Stomach (tissue), 4 donors: ENCODE measurements at regions not wholly inside any gene's neighbourhood (a gene's known extent, or its start where the extent isn't known, plus 50 kb on each side); places are given as distances from the start of the nearest gene placed in this dataset.

Source experiments
- EP300 ChIP-seq: sonication (generic); formaldehyde crosslinking; IDR thresholded peaks from one replicate; pipeline ENCODE4 v1.6.1; 2017; ENCODE audit warnings: antibody characterized with exemption
- POLR2A ChIP-seq, 4 donors: fragments of 450-650 bp; IDR thresholded peaks; one replicate each; pipeline ENCODE4 v1.6.1; 2016; ENCODE audit warnings: antibody characterized with exemption in 4 of 4, control low read depth in 2 of 4, mild to moderate bottlenecking in 1 of 4, moderate library complexity in 1 of 4
- POLR2AphosphoS5 ChIP-seq, 3 donors: sonication (generic); formaldehyde crosslinking; IDR thresholded peaks; one replicate each; pipeline ENCODE4 v1.6.1; 2016; ENCODE audit warnings: antibody characterized with exemption in 3 of 3
- TF ChIP-seq, protein P1 (sequence below), 7 experiments: fragments of 450-650 bp in 4 of 7; fragments of 200-600 bp in 3 of 7; sonication (generic) in 3 of 7; IDR thresholded peaks; one replicate each; pipeline ENCODE4 v1.5.1; 2016 to 2019; ENCODE audit warnings: antibody characterized with exemption in 7 of 7, control low read depth in 2 of 7, mild to moderate bottlenecking in 1 of 7

DNA sequence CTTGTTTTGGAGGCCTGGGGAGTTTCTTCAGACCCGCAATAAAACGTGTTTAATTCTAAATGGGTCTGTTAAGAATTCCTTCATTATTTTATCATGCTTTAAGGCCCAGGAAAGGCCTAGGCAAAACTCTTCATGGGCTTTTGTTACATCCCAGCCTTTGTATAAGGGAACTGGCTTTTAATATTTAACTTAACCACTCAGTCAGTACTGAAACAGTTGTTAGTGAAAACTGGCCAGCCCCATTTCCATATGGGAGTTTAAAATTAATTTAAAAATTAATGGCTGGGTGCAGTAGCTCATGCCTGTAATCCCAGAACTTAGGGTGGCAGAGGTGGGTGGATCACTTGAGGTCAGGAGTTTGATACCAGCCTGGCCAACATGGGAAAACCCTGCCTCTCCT lies 213.2 kb upstream of the FKBP1C start:
- TF ChIP-seq, protein P1, sequence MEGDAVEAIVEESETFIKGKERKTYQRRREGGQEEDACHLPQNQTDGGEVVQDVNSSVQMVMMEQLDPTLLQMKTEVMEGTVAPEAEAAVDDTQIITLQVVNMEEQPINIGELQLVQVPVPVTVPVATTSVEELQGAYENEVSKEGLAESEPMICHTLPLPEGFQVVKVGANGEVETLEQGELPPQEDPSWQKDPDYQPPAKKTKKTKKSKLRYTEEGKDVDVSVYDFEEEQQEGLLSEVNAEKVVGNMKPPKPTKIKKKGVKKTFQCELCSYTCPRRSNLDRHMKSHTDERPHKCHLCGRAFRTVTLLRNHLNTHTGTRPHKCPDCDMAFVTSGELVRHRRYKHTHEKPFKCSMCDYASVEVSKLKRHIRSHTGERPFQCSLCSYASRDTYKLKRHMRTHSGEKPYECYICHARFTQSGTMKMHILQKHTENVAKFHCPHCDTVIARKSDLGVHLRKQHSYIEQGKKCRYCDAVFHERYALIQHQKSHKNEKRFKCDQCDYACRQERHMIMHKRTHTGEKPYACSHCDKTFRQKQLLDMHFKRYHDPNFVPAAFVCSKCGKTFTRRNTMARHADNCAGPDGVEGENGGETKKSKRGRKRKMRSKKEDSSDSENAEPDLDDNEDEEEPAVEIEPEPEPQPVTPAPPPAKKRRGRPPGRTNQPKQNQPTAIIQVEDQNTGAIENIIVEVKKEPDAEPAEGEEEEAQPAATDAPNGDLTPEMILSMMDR (IDR thresholded peaks at IDR 0.05), result no peak
- TF ChIP-seq POLR2A (IDR thresholded peaks at IDR 0.05) (no peak), POLR2AphosphoS5 (IDR thresholded peaks at IDR 0.05) (no peak), EP300 (no peak)
